Adrenal gland (tissue), 9 donors: ENCODE measurements at regions not wholly inside any gene's neighbourhood (a gene's known extent, or its start where the extent isn't known, plus 50 kb on each side); places are given as distances from the start of the nearest gene placed in this dataset.

Experiments
- DNase-seq, 7 donors: peaks; one replicate each; pipeline ENCODE4 v3.0.0-alpha.2; 2019 to 2020
- H3K27ac ChIP-seq, 5 donors: fragments of 200-600 bp; sonication (generic) in 4 of 5; 1 replicate in 3 of 5; 2 replicates in 2 of 5; pipeline versions ENCODE4 v1.5.1 to v1.8.0; 2016 to 2020; ENCODE audit warnings: mild to moderate bottlenecking in 1 of 5
- H3K27me3 ChIP-seq: fragments of 200-600 bp; 2 replicates; pipeline ENCODE4 v1.8.0; 2021
- H3K36me3 ChIP-seq, 2 donors: fragments of 200-600 bp; replicated peaks in 1 of 2; 1 replicate in 1 of 2; 2 replicates in 1 of 2; pipeline versions ENCODE4 v1.5.1 to v1.8.0; 2018 to 2022
- H3K4me1 ChIP-seq, 2 donors: fragments of 200-600 bp; replicated peaks in 1 of 2; 1 replicate in 1 of 2; 2 replicates in 1 of 2; pipeline versions ENCODE4 v1.5.1 to v1.8.0; 2018 to 2021
- H3K4me3 ChIP-seq, 4 donors: fragments of 200-600 bp; sonication (generic) in 3 of 4; one replicate each; pipeline ENCODE4 v1.5.1; 2016 to 2018
- H3K9me3 ChIP-seq, 3 donors: fragments of 200-600 bp; sonication (generic) in 1 of 3; replicated peaks in 1 of 3; 1 replicate in 2 of 3; 2 replicates in 1 of 3; pipeline versions ENCODE4 v1.5.1 to v1.8.0; 2016 to 2021
- POLR2A ChIP-seq, 2 donors: fragments of 450-650 bp; IDR thresholded peaks; one replicate each; pipeline ENCODE4 v1.6.1; 2017; ENCODE audit warnings: antibody characterized with exemption in 2 of 2, mild to moderate bottlenecking in 2 of 2, moderate library complexity in 1 of 2
- WGBS, 4 donors: extraction: QIAGEN DNeasy Blood & Tissue Kit in 2 of 4; methylation state at CpG; one replicate each; pipeline versions ENCODE4 v1.1.5 to v1.1.7; 2013 to 2017; 5-methylcytosine and 5-hydroxymethylcytosine counted together
- intact Hi-C, 2 donors: fragments of 100-400 bp; cut with DNase I; formaldehyde crosslinking; loops; one replicate each; pipeline versions ENCODE4 v1.14.1 to v1.15.0; 2022 to 2023
- TF ChIP-seq, protein P1 (sequence below), 6 experiments: fragments of 450-650 bp in 4 of 6; fragments of 200-600 bp in 2 of 6; sonication (generic) in 1 of 6; IDR thresholded peaks; 1 replicate in 5 of 6; 2 replicates in 1 of 6; pipeline versions ENCODE4 v1.5.1 to v1.8.0; 2016 to 2021; ENCODE audit warnings: antibody characterized with exemption in 6 of 6, mild to moderate bottlenecking in 2 of 6, moderate library complexity in 1 of 6
- donor health status: healthy with polysubstance abuse.
- donor health status: Bipolar disorder and iron deficiency.
- donor health status: DM: yes; HTN: yes; CAD: no.
- donor health status: DM: no; HTN: no; CAD: no.
- donor health status: DM: no; HTN: no; CAD: no.

DNA sequence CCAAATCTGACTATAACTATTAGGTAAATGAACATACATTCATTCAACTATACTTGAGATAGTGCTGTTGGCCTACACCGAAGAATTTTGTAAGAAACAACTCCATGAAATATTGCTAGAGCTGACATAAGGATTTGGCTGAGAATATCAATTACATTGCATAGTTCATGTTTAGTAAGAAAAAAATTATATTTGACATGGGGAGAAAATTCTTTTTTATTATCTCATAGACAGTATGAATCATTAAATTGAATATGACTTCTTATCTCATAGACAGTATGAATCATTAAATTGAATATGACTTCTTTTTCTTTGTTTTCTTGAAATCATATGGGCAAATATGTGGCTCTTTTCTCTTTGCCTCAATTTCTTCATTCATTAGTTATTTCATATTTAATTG, 212.3 kb upstream of the HSF2 start:
- Histone ChIP-seq H3K4me1 (no peaks in the 10 kb centered on the region), H3K27me3 (no peaks in the 10 kb centered on the region), H3K36me3 (no peaks in the 10 kb centered on the region), H3K4me3 (no peak overlapping the region), H3K9me3 (no peaks in the 10 kb centered on the region), H3K27ac (no peak overlapping the region)
- no peak for DNase-seq
- intact Hi-C loops: no loop called here
- WGBS, 4 donors: 42 to 91% (median 87%) methylated on average over 1 of the region's 1 CpG
- TF ChIP-seq POLR2A (IDR thresholded peaks at IDR 0.05): no peak
- TF ChIP-seq, protein P1, sequence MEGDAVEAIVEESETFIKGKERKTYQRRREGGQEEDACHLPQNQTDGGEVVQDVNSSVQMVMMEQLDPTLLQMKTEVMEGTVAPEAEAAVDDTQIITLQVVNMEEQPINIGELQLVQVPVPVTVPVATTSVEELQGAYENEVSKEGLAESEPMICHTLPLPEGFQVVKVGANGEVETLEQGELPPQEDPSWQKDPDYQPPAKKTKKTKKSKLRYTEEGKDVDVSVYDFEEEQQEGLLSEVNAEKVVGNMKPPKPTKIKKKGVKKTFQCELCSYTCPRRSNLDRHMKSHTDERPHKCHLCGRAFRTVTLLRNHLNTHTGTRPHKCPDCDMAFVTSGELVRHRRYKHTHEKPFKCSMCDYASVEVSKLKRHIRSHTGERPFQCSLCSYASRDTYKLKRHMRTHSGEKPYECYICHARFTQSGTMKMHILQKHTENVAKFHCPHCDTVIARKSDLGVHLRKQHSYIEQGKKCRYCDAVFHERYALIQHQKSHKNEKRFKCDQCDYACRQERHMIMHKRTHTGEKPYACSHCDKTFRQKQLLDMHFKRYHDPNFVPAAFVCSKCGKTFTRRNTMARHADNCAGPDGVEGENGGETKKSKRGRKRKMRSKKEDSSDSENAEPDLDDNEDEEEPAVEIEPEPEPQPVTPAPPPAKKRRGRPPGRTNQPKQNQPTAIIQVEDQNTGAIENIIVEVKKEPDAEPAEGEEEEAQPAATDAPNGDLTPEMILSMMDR (IDR thresholded peaks at IDR 0.05): no peak

- intact Hi-C loops: no loop called here
- DNase-seq: no peak
- H3K27me3 ChIP-seq: no peaks in the 10 kb centered on the region
- H3K27ac ChIP-seq: no peak overlapping the region
- H3K9me3 ChIP-seq: no peaks in the 10 kb centered on the region
- H3K36me3 ChIP-seq: no peaks in the 10 kb centered on the region
- H3K4me3 ChIP-seq: no peak overlapping the region
- WGBS, 4 donors: 38 to 91% (median 90%) methylated on average over 1 of the region's 1 CpG
- no peaks in the 10 kb centered on the region for H3K4me1 ChIP-seq
- TF ChIP-seq, protein P1 (IDR thresholded peaks at IDR 0.05): no peak
- no peak for TF ChIP-seq POLR2A (IDR thresholded peaks at IDR 0.05)
Measured at GRCh38 chr6:122198922-122199321, 200.5 kb upstream of the HSF2 start.

- Histone ChIP-seq H3K27ac (no peak overlapping the region), H3K36me3 (no peaks in the 10 kb centered on the region), H3K4me3 (no peak overlapping the region), H3K27me3 (no peaks in the 10 kb centered on the region), H3K4me1 (no peaks in the 10 kb centered on the region), H3K9me3 (no peaks in the 10 kb centered on the region)
- intact Hi-C loops: no loop called here
- TF ChIP-seq, protein P1 (IDR thresholded peaks at IDR 0.05): no peak
- TF ChIP-seq POLR2A (IDR thresholded peaks at IDR 0.05): no peak
- WGBS, 4 donors: 43 to 58% (median 52%) methylated on average over 1 of the region's 1 CpG
- no peak for DNase-seq
Measured at GRCh38 chr6:122200440-122200839, 199.0 kb upstream of the HSF2 start.

DNA sequence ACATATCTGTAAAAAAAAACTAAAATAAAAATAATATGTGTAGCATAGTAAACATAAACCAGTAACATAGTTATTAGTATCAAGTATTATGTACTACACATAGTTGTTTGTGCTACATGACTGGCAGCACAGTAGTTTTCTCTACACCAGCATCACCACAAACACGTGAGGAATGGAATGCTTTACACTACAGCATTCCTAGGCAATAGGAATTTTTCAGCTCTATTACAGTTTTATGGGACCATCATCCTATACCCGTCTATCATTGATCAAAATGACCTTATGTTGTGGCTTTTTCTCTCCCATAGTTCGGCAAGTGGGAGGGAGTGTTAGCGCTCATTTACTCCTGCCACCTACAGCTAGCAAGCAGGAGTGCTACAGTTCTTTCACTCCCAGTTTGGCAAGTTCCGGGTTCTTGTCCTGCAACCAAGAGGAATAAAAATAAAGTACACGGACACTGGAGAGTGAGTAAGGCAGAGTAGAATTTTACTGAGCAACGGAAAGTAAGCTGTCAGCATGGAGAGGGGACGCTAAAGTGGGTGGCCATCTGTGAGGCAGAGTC, 196.8 kb upstream of the HSF2 start:
- no peak for TF ChIP-seq POLR2A (IDR thresholded peaks at IDR 0.05)
- TF ChIP-seq, protein P1 (IDR thresholded peaks at IDR 0.05): no peak
- H3K36me3 ChIP-seq: no peaks in the 10 kb centered on the region
- DNase-seq: no peak
- no peaks in the 10 kb centered on the region for H3K27me3 ChIP-seq
- no peak overlapping the region for H3K27ac ChIP-seq
- intact Hi-C loops: no loop called here
- no peaks in the 10 kb centered on the region for H3K4me1 ChIP-seq
- no peaks in the 10 kb centered on the region for H3K9me3 ChIP-seq
- no peak overlapping the region for H3K4me3 ChIP-seq
- 82 to 86% (median 84%) methylated on average over 8 of the region's 8 CpGs for WGBS, 4 donors
